ENCODE measurements at regions not wholly inside any gene's neighbourhood (a gene's known extent, or its start where the extent isn't known, plus 50 kb on each side); places are given as distances from the start of the nearest gene placed in this dataset.

DNA sequence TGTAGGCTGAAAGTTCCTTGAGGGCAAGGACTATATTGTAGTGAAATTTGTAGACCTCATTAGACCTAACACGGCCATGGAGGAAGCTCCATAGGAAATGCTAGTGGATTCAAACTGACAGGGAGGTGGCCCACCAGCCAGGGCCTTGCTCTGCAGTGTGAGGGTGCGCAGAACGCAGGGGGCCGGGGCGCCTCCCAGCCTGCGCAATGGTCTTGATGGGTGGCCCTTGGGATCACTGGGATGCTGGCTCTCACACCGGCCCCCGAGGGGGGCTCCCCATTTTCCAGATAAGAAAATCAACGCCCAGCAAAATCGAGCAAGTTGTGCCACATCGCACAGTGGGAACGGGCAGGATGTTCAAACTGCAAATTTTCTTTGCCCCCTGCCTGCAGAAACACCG lies 655.4 kb downstream of the GALR1 start:
- POLR2A ChIA-PET = no interaction called here
- DNase-seq (ENCODE audit: extremely low spot score) = no peak
- CTCF ChIA-PET = no interaction called here
- TF ChIP-seq, protein P1, sequence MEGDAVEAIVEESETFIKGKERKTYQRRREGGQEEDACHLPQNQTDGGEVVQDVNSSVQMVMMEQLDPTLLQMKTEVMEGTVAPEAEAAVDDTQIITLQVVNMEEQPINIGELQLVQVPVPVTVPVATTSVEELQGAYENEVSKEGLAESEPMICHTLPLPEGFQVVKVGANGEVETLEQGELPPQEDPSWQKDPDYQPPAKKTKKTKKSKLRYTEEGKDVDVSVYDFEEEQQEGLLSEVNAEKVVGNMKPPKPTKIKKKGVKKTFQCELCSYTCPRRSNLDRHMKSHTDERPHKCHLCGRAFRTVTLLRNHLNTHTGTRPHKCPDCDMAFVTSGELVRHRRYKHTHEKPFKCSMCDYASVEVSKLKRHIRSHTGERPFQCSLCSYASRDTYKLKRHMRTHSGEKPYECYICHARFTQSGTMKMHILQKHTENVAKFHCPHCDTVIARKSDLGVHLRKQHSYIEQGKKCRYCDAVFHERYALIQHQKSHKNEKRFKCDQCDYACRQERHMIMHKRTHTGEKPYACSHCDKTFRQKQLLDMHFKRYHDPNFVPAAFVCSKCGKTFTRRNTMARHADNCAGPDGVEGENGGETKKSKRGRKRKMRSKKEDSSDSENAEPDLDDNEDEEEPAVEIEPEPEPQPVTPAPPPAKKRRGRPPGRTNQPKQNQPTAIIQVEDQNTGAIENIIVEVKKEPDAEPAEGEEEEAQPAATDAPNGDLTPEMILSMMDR (IDR thresholded peaks at IDR 0.05; ENCODE audit: control extremely low read depth, extremely low read depth, low read depth, missing control alignments) = no peak

DNA sequence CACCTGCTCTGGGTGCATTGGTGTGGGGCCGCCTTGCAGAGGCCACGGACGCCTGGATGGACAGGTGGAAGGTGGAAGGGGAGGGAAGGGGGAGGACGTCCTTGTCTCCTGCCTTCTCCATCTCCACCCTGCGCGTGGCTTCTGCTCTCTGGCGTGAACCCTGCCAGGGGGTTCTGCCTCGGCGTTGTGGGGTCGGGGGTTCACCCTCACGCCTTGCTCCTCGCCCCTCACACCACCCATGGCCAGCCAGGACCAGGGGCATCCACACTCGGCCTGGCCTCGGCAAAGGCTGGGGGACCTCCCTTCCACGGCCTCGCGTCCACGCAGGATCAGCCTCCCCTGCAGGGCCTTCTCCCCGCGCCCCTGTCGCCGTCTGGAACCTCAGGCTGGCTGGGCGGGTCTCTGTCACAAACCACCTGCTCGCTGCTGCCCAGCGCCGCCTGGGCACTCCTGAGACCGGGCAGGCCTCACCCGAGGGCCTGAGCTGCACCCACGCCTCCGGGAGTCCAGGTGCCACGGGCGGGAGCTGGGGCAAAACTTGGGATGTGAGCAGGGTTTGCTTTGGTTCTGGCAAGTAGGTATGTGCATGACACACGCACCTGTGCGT lies 655.9 kb downstream of the GALR1 start:
- TF ChIP-seq, protein P1 (IDR thresholded peaks at IDR 0.05; ENCODE audit: control extremely low read depth, extremely low read depth, low read depth, missing control alignments) = no peak
- POLR2A ChIA-PET = no interaction called here
- CTCF ChIA-PET = no interaction called here
- no peak for DNase-seq (ENCODE audit: extremely low spot score)

DNA sequence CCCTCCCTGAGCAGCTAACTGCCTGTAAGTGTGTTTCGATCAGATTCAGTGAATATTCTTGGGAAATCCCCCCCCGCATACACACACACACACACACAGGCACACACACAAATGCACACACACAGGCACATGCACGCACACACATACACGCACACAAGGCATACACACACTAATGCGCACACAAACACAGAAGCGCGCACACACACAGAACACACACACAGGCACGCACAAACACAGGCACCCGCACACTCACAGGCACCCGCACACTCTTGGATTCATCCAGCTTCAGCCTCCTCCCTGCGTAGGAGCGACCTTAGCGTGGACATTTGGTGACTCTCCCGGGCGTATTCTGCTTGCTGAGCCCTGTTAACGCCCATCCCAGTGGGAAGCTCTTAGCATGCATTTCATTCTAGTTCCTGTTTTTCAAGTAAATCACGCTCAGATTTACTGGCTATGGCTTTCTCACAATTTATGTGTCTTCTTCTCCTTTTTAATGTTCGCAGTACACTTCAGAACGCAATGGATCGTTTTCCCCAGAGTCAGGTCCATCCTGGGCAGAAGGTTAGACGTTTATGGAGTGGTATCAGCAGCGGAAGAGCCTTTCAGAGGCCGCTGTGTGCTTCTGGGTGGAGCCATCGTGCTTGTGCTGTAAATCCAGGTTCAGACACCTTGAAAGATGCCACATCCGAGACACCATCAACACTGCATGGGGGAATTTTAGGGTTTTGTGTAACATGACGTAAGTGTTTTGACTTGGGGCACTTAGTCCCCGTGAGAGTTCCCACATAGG lies 656.6 kb downstream of the GALR1 start:
- ChIA-PET POLR2A (no interaction called here), CTCF (no interaction called here)
- no peak for DNase-seq (ENCODE audit: extremely low spot score)
- TF ChIP-seq, protein P1 (IDR thresholded peaks at IDR 0.05; ENCODE audit: control extremely low read depth, extremely low read depth, low read depth, missing control alignments) = no peak

- POLR2A ChIA-PET = no interaction called here
- CTCF ChIA-PET = interaction anchor here (1.0 kb wide), 1 partner anchor 9 kb away, joined by 3 read pairs; no protein-coding TSS in a partner anchor
- TF ChIP-seq, protein P1 (IDR thresholded peaks at IDR 0.05; ENCODE audit: control extremely low read depth, extremely low read depth, low read depth, missing control alignments) = no peak
- no peak for DNase-seq (ENCODE audit: extremely low spot score)
These were observed 660.7 kb downstream of the GALR1 start for GRCh38 chr18:77910347-77910746.

- TF ChIP-seq, protein P1 (IDR thresholded peaks at IDR 0.05; ENCODE audit: control extremely low read depth, extremely low read depth, low read depth, missing control alignments) = no peak
- CTCF ChIA-PET = no interaction called here
- no peak for DNase-seq (ENCODE audit: extremely low spot score)
- POLR2A ChIA-PET = no interaction called here
These were observed 662.4 kb downstream of the GALR1 start for GRCh38 chr18:77911971-77912605.

- CTCF ChIA-PET = no interaction called here
- no peak for DNase-seq (ENCODE audit: extremely low spot score)
- TF ChIP-seq, protein P1 (IDR thresholded peaks at IDR 0.05; ENCODE audit: control extremely low read depth, extremely low read depth, low read depth, missing control alignments) = no peak
- POLR2A ChIA-PET = no interaction called here
These were observed 669.1 kb downstream of the GALR1 start for GRCh38 chr18:77918730-77919129.

Data from GM10248 (cell line).